Fibroblast of lung (primary cell): ENCODE measurements at regions not wholly inside any gene's neighbourhood (a gene's known extent, or its start where the extent isn't known, plus 50 kb on each side); places are given as distances from the start of the nearest gene placed in this dataset.

Source experiments
- DNase-seq, 2 donors: peaks; one replicate each; pipeline versions ENCODE4 v3.0.0 to v3.0.0-alpha.2; 2010; ENCODE audit warnings: low read depth in 2 of 2
- H2AFZ ChIP-seq: 2 replicates; pipeline ENCODE4 v1.5.1; 2012; ENCODE audit warnings: low read length, control low read depth, inconsistent platforms
- H3K27ac ChIP-seq: 2 replicates; pipeline ENCODE4 v1.5.1; 2011; ENCODE audit warnings: low read length, control low read depth; ENCODE audit not compliant: insufficient read depth
- H3K27me3 ChIP-seq: 2 replicates; pipeline ENCODE4 v1.5.1; 2011; ENCODE audit warnings: mild to moderate bottlenecking, low read length; ENCODE audit not compliant: control insufficient read depth, insufficient read depth
- H3K36me3 ChIP-seq: 2 replicates; pipeline ENCODE4 v1.5.1; 2011; ENCODE audit warnings: low read length; ENCODE audit not compliant: control insufficient read depth, insufficient read depth
- H3K4me1 ChIP-seq: 2 replicates; pipeline ENCODE4 v1.5.1; 2011; ENCODE audit warnings: low read length; ENCODE audit not compliant: control insufficient read depth, insufficient read depth; ENCODE audit errors: extremely low read depth
- H3K4me2 ChIP-seq: 2 replicates; pipeline ENCODE4 v1.5.1; 2011; ENCODE audit warnings: low read length, control low read depth; ENCODE audit not compliant: insufficient read depth; ENCODE audit errors: extremely low read depth
- H3K4me3 ChIP-seq, 4 experiments: fragments of 200-600 bp in 1 of 4; sonication (generic) in 1 of 4; replicated peaks in 1 of 4; 2 replicates each; pipeline ENCODE4 v1.5.1; 2011 to 2016; ENCODE audit warnings: low read length in 4 of 4, low read depth in 3 of 4, mild to moderate bottlenecking in 3 of 4, control low read depth in 2 of 4, inconsistent platforms in 1 of 4, mixed read lengths in 1 of 4; ENCODE audit not compliant: insufficient read depth in 1 of 4; ENCODE audit errors: control extremely low read depth in 1 of 4
- H3K79me2 ChIP-seq: 2 replicates; pipeline ENCODE4 v1.5.1; 2012; ENCODE audit warnings: mild to moderate bottlenecking, low read length, inconsistent platforms; ENCODE audit not compliant: control insufficient read depth, insufficient read depth
- H3K9ac ChIP-seq: 2 replicates; pipeline ENCODE4 v1.5.1; 2011; ENCODE audit warnings: mild to moderate bottlenecking, low read length, control low read depth; ENCODE audit not compliant: insufficient read depth
- H3K9me3 ChIP-seq: 2 replicates; pipeline ENCODE4 v1.5.1; 2012; ENCODE audit warnings: low read depth, low read length; ENCODE audit not compliant: control insufficient read depth, insufficient read depth
- H4K20me1 ChIP-seq: 2 replicates; pipeline ENCODE4 v1.5.1; 2011; ENCODE audit warnings: low read length; ENCODE audit not compliant: control insufficient read depth, insufficient read depth; ENCODE audit errors: extremely low read depth
- EZH2 ChIP-seq: IDR thresholded peaks from 2 replicates; pipeline ENCODE4 v1.5.1; 2012; ENCODE audit warnings: low read length, control low read depth, mild to moderate bottlenecking; ENCODE audit errors: missing control alignments
- TF ChIP-seq, protein P1 (sequence below), 2 donors: IDR thresholded peaks in 1 of 2; conservative IDR thresholded peaks in 1 of 2; 1 replicate in 1 of 2; 2 replicates in 1 of 2; pipeline ENCODE4 v1.5.1; 2011 to 2012; ENCODE audit warnings: low read length in 2 of 2, control low read depth in 1 of 2, inconsistent platforms in 1 of 2, low read depth in 1 of 2, mild to moderate bottlenecking in 1 of 2

DNA sequence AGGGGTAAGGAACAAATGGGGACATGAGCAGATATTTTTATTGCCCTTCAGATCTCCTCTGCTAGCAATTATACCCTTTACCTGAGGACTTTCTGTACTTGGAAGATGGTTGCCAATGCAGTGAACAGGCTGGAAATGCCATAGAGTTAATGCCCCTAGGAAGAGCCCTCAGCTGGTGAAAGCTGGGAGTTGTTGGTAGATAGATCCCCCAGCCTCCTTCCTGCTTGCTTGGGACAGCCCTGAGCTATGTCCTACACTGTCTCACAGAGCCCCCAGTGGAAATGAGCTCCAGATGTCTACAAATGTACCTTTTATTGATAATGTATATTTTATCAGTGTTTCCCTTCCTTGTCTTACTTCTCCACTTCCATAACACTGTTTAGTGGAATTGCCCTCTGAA, 87.6 kb upstream of the PAK5 start:
- no peak overlapping the region for H3K27ac ChIP-seq
- no peaks in the 10 kb centered on the region for H3K27me3 ChIP-seq
- no peaks in the 10 kb centered on the region for H3K4me1 ChIP-seq
- no peaks in the 10 kb centered on the region for H3K79me2 ChIP-seq
- H3K4me2 ChIP-seq: no peak overlapping the region
- H3K36me3 ChIP-seq: no peaks in the 10 kb centered on the region
- no peak overlapping the region for H3K4me3 ChIP-seq
- no peak for DNase-seq
- TF ChIP-seq EZH2: no peak
- H4K20me1 ChIP-seq: no peaks in the 10 kb centered on the region
- H2AFZ ChIP-seq: no peak overlapping the region
- no peak overlapping the region for H3K9ac ChIP-seq
- H3K9me3 ChIP-seq: no peaks in the 10 kb centered on the region

DNA sequence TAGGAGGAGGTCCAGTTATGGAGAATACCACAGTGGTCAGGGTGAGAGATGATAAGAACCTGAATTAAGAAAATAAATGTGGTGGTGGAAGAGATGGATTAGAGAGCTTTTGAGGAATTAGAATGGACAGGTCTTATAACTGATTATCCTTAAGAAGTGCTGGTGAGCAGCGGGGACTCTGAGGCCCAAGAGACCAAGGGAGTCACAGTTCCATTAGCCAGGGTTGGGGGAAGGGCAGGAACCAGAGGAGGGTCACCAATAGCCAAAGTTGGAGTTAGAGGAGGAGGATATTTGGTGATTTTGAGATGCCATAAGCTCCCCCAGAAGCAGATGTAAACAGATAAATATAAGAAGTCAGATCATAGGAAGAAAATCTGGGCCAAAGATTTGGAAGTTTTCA, 87.1 kb upstream of the PAK5 start:
- no peak for TF ChIP-seq EZH2
- TF ChIP-seq, protein P1, sequence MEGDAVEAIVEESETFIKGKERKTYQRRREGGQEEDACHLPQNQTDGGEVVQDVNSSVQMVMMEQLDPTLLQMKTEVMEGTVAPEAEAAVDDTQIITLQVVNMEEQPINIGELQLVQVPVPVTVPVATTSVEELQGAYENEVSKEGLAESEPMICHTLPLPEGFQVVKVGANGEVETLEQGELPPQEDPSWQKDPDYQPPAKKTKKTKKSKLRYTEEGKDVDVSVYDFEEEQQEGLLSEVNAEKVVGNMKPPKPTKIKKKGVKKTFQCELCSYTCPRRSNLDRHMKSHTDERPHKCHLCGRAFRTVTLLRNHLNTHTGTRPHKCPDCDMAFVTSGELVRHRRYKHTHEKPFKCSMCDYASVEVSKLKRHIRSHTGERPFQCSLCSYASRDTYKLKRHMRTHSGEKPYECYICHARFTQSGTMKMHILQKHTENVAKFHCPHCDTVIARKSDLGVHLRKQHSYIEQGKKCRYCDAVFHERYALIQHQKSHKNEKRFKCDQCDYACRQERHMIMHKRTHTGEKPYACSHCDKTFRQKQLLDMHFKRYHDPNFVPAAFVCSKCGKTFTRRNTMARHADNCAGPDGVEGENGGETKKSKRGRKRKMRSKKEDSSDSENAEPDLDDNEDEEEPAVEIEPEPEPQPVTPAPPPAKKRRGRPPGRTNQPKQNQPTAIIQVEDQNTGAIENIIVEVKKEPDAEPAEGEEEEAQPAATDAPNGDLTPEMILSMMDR (conservative IDR thresholded peaks at IDR 0.05 in 1 of 2, IDR thresholded peaks at IDR 0.05 in 1 of 2; ENCODE audit: low read depth in 1 of 2, low read length in 2 of 2): no peak

DNA sequence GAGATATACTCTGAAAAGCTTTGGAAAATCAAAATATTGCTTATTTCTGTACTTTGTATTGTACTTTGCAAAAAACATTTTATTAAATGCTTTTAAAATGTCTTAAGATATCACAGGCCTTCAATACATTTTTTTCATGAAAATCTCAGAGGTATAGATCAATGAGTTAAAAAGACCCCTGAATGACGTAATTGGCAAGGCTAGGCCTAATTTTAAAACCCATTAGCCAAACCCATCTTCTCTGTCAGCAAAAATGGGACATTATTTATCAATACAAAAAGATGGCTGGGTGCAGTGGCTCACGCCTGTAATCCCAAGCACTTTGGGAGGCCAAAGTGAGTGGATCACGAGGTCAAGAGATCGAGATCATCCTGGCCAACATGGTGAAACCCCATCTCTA, 84.8 kb upstream of the PAK5 start:
- no peak overlapping the region for H2AFZ ChIP-seq
- H3K79me2 ChIP-seq: no peaks in the 10 kb centered on the region
- no peak overlapping the region for H3K4me2 ChIP-seq
- no peak for DNase-seq
- no peaks in the 10 kb centered on the region for H4K20me1 ChIP-seq
- H3K36me3 ChIP-seq: no peaks in the 10 kb centered on the region
- no peaks in the 10 kb centered on the region for H3K4me1 ChIP-seq
- no peak overlapping the region for H3K27ac ChIP-seq
- H3K4me3 ChIP-seq: no peak overlapping the region
- H3K27me3 ChIP-seq: no peaks in the 10 kb centered on the region
- no peaks in the 10 kb centered on the region for H3K9me3 ChIP-seq
- TF ChIP-seq, protein P1 (conservative IDR thresholded peaks at IDR 0.05 in 1 of 2, IDR thresholded peaks at IDR 0.05 in 1 of 2; ENCODE audit: low read depth in 1 of 2, low read length in 2 of 2): no peak
- no peak for TF ChIP-seq EZH2
- H3K9ac ChIP-seq: no peak overlapping the region

More for the DNA sequence above, 87.1 kb upstream of the PAK5 start:
- Histone ChIP-seq H2AFZ (no peak overlapping the region), H3K27me3 (no peaks in the 10 kb centered on the region), H4K20me1 (no peaks in the 10 kb centered on the region), H3K4me2 (no peak overlapping the region), H3K4me1 (no peaks in the 10 kb centered on the region), H3K4me3 (no peak overlapping the region), H3K9ac (no peak overlapping the region), H3K9me3 (no peaks in the 10 kb centered on the region), H3K79me2 (no peaks in the 10 kb centered on the region), H3K36me3 (no peaks in the 10 kb centered on the region), H3K27ac (no peak overlapping the region)
- DNase-seq: no peak
